Urinary bladder (tissue), 1 donor: ENCODE measurements at regions not wholly inside any gene's neighbourhood (a gene's known extent, or its start where the extent isn't known, plus 50 kb on each side); places are given as distances from the start of the nearest gene placed in this dataset. TPM values are rescaled to one million over a fixed set of nuclear protein-coding genes. Genes with fewer than 3 reads are reported as not detected.

Source experiments
- small RNA-seq: library from RNA; depleted of rRNA; stranded (forward); fragments of <200 nt; gene quantifications from one replicate; pipeline ENCODE3, GENCODE V24; 2014

Small RNAs in the stretch of these regions (small RNA-seq; reads per million reads assigned to genes)
- gene RF01983: not detected
